NCI-H526 treated with DMSO at 0.1 percent for 48 hours (cell line): ENCODE measurements at regions not wholly inside any gene's neighbourhood (a gene's known extent, or its start where the extent isn't known, plus 50 kb on each side); places are given as distances from the start of the nearest gene placed in this dataset.
"Not testable (repeated sequence)": the region's sequence is repeated elsewhere in the genome, so short reads cannot be mapped to it uniquely, and the experiment has no call there.

Source experiments
- DNase-seq: peaks from one replicate; lab custom pipeline; 2025; lab: John Stamatoyannopoulos, UW

DNA sequence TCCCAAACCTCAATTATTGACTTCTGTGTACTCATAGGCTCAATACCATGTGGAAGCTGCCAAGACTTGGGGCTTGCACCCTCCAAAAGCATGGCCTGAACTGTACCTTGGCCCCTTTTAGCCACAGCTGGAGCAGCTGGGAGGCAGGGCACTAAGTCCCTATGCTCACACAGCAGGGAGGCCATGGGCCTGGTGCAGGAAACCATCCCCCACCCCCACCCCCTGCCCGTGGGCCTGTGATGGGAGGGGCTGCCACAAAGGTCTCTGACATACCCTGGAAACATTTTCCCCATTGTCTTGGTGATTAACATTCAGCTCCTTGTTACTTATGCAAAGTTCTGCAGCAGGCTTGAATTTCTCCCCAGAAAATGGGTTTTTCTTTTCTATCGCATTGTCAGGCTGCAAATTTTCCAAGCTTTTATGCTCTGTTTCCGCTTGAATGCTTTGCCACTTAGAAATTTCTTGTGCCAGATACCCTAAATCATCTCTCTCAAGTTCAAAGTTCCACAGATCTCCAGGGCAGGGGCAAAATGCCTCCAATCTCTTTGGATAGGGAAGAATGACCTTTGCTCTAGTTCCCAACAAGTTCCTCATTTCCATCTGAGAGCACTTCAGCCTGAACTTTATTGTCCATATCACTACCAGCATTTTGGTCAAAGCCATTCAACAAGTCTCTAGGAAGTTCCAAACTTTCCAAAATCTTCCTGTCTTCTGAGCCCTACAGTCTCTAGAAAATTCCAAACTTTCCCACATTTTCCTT lies 141.8 kb downstream of the AHR start:
- DNase-seq = not testable (repeated sequence)

DNA sequence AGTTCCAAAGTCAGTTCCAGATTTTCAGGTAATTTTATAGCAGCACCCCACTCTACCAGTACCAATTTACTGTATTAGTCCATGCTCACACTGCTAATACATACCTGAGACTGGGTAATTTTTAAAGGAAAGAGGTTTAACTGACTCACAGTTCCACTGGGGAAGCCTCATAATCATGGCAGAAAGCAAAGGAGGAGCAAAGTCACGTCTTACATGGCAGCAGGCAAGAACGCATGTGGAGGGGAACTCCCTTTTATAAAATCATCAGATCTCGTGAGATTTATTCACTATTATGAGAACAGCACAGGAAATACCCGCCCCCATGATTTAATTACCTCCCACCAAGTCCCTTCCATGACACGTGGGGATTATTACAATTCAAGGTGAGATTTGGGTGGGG lies 142.4 kb downstream of the AHR start:
- DNase-seq = no peak

- DNase-seq = no peak
These were observed 143.1 kb downstream of the AHR start for GRCh38 chr7:17441557-17441956.

- no peak for DNase-seq
These were observed 145.7 kb downstream of the AHR start for GRCh38 chr7:17444151-17444550.

DNA sequence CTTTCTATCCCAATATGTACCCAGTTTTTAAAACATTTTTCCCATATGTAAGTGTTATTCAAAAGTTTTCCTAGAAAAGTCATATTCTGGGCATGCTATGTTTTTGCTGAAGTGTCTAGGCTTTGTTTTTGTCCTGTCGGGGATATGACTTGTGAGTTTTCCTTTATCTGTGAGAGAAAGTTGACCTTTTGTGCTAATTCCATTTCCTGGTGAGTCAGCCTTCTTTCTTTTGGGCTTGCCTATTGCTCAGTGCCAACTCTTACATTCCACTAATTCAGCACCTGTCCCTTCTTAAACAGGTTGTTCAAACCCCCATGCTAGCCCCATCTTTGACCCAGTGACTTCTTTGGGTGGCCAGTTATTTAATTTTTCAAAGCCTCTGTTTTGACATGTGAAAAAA lies 146.2 kb downstream of the AHR start:
- DNase-seq = no peak

- DNase-seq = no peak
These were observed 147.9 kb downstream of the AHR start for GRCh38 chr7:17446340-17446739.

GRCh38 chr7:17447728-17448478 lies 149.5 kb downstream of the AHR start:
- no peak for DNase-seq

DNA sequence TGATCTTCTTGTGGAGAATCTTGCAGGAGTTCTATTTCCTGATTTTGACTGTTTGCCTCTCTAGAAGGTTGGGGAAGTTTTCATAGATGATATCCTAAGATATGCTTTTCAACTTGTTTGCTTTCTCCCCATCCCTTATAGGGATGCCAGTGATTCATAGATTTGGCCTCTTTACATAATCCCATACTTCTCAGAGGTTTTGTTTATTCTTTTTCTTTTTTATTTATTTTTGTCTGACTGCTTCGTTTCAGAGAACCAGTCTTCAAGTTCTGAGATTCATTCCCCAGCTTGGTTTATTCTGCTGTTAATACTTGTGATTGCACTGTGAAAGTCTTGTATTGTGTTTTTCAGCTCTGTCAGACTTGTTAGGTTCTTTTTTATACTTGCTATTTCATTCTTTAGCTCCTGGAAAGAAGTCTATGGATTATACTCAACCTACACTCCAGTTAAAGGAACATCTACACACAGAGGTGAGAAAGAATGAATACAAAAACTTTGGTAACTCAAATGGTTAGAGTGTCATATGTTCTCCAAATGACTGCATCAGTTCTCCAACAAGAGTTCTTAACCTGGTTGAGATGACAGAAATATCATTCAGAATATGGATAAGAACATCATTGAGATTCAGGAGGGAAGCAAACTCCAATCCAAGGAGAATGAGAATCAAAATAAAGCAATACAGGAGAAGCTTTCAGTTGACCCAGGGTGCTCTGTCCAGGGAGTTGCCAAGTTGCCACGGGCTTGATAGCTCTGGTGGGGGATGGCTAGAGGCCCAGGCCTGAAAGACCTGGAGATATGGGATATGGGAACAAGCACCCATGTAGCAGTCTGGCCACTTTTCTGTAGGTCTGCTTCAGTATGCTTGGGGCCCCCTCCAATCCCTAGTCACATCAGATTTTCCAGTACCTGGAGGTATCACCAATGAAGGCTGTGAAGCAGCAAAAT lies 150.3 kb downstream of the AHR start:
- no peak for DNase-seq

- no peak for DNase-seq
These were observed 158.1 kb downstream of the AHR start for GRCh38 chr7:17456541-17456940.

GRCh38 chr7:17460001-17460400 lies 161.5 kb downstream of the AHR start:
- DNase-seq = no peak

DNA sequence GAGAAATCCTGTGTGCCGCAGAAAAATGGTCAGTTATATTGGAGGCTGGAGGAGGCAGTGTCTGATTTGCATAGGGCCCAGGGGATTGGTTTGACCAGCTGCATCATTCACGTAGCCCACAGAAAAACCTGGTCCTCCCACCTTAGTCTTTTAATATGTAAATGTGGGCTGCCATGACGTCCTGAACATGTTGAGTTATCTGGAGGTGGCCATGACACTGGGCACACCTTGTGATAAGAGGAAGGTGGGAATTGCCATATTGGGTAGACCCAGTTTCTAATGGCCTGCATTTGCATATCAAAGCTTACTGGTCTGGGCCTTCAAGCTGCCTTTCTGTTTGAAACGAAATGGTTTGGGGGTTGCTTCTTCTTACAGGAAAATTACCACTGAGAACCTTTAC lies 162.2 kb downstream of the AHR start:
- no peak for DNase-seq

DNA sequence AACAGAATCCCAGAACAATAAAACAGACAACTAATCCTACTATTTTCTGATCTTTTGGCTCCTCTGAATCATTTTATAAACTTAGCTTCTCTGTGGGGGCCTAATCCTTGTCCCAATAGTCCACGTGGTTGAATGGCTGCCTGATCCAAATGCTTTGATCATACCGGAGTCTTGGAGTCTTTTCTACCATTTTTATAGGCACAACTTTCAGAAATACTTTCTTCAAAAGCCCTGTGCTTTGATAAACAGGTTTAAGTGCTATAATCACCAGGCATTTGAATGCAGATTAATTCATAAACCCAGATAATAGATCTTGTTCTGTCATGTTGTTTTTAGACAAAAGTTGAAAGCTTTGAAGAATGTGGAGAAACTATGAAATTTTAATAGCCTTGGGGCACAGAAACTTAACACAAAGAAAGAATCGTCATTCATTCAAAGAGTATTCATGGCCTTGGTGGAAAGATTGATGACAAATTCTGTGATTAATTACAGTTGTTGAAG lies 163.7 kb downstream of the AHR start:
- no peak for DNase-seq

DNA sequence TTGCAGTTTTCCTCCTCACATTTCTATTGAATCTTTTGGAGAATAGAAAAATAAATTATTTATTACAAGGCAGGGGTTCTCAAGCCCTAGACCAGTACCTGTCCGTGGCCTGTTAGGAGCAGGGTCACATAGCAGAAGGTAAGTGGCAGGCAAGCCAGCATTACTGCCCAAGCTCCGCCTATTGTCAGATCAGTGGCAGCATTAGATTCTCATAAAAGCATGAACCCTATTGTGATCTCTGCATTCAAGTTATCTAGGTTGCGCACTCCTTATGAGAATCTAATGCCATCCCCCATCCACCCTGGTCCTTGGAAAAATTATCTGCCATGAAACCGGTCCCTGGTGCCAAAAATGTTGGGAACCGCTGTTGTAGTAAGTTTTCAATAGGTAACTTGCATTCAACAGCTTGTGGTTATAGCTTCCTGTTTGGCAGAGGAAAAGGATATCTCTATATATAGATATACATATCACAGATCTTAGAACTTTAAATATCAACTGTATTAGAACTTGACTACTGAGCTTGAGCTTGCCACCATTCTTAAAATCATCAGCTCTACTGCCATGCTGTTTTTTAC lies 165.1 kb downstream of the AHR start:
- no peak for DNase-seq

GRCh38 chr7:17466216-17466615 lies 167.8 kb downstream of the AHR start:
- DNase-seq = no peak

- DNase-seq = no peak
These were observed 169.0 kb downstream of the AHR start for GRCh38 chr7:17467386-17467945.

GRCh38 chr7:17471325-17471724 lies 172.9 kb downstream of the AHR start:
- no peak for DNase-seq

DNA sequence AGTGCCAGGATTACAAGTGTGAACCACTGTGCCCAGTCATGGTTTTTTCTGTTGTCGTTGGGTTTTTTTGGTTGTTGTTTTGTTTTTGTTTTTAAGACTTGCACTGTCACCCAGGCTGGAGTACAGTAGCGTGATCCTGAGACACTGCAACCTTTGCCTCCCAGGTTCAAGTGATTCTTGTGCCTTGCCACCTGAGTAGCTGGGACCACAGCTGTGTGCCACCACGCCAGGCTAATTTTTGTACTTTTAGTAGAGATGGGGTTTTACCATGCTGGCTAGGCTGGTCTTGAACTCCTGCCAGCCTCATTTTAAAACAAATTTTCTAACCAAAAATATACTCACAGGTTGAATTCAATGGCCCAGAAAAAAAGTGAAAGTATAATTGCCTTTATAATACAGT lies 174.1 kb downstream of the AHR start:
- no peak for DNase-seq

GRCh38 chr7:17472939-17473338 lies 174.5 kb downstream of the AHR start:
- no peak for DNase-seq

- DNase-seq = no peak
These were observed 176.4 kb downstream of the AHR start for GRCh38 chr7:17474724-17475344.

DNA sequence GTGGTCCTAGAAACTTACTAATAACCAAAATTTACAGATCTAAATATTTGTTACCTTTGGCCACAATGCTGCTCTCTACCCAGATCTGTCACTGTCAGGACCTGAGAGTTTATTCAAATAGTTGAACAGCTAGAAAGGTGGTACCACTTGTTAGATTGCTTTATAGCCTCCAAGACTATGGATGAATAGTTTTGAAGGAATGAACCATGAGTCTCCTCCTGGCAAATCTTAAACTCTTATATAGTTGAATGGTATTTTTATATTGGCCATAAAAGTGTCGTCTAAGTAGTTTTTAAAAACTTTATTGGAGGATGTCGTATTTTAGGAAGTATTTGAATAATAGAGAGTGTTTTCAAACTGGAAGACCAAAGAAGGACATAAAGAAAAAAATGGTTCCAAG lies 178.7 kb downstream of the AHR start:
- DNase-seq = no peak

DNA sequence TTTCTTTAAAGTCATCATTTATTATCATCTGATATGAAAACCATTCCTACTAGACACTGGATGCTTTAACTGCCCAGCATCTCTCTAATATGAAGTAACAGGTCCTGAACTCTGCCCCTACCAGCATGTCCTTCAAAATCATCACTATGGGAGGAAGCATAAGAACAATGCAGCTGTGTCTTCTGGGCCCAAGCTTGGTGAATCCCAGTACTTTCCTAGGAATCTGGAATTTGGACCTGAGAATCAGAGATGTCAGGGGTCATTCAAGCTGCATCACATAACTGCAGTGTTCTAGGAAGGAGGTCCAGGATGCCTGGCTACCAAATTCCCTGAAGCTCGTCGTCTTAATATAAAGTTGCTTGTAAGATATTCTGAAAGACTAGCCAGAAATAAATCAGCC lies 182.7 kb downstream of the AHR start:
- no peak for DNase-seq
